Jurkat, Clone E6-1 (cell line): ENCODE measurements at regions not wholly inside any gene's neighbourhood (a gene's known extent, or its start where the extent isn't known, plus 50 kb on each side); places are given as distances from the start of the nearest gene placed in this dataset.
"Not testable (repeated sequence)": the region's sequence is repeated elsewhere in the genome, so short reads cannot be mapped to it uniquely, and the experiment has no call there.

Experiments
- DNase-seq: peaks from one replicate; pipeline ENCODE4 v3.0.0-alpha.2; 2011; ENCODE audit warnings: low read depth, low spot score
- H3K4me3 ChIP-seq: 2 replicates; pipeline ENCODE4 v1.5.1; 2011; ENCODE audit warnings: mild to moderate bottlenecking, low read length, control low read depth, moderate library complexity

- no peak overlapping the region for H3K4me3 ChIP-seq
- no peak for DNase-seq
These were observed 99.5 kb upstream of the LYPLAL1 start for GRCh38 chr1:219074084-219074728.

DNA sequence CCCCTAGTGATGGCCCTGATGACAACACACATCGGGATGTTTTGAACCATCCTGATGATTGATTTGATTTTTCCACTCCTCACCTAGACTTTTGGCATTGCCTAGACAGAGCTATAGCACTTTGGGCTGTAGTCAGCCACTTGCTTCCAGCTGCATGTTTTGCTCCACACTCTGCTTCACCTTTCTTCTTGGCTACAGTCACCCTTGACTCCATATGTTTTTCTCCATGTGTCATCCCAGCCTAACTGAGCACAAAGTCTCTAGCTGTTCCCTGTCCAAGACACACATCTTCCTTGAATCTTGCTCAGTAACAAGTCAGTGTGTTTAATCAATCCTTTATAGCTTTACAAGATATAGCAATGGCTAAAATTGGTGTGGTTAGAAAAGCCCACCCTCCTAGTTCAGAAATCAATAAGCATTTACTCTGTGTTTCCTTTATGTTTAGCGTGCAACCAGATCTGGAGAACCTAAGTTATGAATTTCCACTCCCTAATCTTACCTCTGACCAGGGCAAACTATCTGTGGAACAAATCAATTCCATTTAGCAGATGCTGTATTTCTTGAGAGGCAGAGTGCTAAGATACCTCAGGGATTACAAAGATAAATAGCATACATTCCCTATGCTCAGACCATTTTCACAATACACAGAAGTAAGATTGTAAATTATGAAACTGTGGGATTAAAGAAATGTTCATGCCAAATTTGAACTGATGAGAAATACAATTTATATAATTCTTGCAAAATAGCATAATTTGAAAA, 98.4 kb upstream of the LYPLAL1 start:
- no peak overlapping the region for H3K4me3 ChIP-seq
- no peak for DNase-seq

GRCh38 chr1:219076326-219076937, 97.2 kb upstream of the LYPLAL1 start:
- no peak overlapping the region for H3K4me3 ChIP-seq
- DNase-seq: no peak

GRCh38 chr1:219077767-219078166, 95.9 kb upstream of the LYPLAL1 start:
- DNase-seq, H3K4me3 ChIP-seq: not testable (repeated sequence)

- DNase-seq: no peak
- H3K4me3 ChIP-seq: no peak overlapping the region
These were observed 91.4 kb upstream of the LYPLAL1 start for GRCh38 chr1:219081943-219082925.

- H3K4me3 ChIP-seq: no peak overlapping the region
- DNase-seq: no peak
These were observed 90.0 kb upstream of the LYPLAL1 start for GRCh38 chr1:219083631-219084030.

GRCh38 chr1:219085082-219085481, 88.6 kb upstream of the LYPLAL1 start:
- DNase-seq: no peak
- no peak overlapping the region for H3K4me3 ChIP-seq

GRCh38 chr1:219085988-219086387, 87.7 kb upstream of the LYPLAL1 start:
- DNase-seq: no peak
- no peak overlapping the region for H3K4me3 ChIP-seq

GRCh38 chr1:219086956-219087469, 86.7 kb upstream of the LYPLAL1 start:
- DNase-seq: no peak
- H3K4me3 ChIP-seq: no peak overlapping the region

- no peak overlapping the region for H3K4me3 ChIP-seq
- no peak for DNase-seq
These were observed 84.7 kb upstream of the LYPLAL1 start for GRCh38 chr1:219088778-219089557.

DNA sequence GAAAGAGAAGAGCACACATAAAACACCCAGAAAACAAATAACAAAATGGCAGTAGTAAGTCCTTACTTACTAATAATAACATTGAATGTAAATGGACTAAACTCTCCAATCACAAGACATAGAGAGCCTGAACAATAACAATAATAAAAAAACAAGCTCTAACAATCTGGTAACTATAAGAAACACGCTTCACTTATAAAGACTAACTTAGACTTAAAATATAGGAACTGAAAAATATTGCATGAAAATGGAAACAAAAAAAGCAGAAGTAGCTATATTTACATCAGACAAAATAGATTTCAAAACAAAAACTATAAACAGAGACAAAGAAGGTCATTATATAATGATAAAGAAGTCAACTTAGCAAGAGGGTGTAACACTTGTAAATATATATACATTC, 83.1 kb upstream of the LYPLAL1 start:
- DNase-seq: no peak
- H3K4me3 ChIP-seq: no peak overlapping the region

DNA sequence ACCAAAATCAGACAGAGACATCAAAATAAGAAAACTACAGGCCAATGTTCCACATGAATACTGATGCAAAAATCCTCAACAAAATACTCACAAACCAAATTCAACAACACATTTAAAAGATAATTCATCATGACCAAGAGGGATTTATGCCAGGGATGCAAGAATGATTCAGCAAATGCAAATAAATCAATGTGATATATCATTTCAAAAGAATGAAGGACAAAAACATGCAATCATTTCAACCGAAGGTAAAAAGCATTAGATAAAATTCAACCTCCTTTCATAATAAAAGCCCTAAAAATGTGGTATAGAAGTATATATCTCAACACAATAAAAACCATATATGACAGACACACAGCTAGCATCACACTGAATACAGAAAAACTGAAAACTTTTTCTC, 81.5 kb upstream of the LYPLAL1 start:
- H3K4me3 ChIP-seq: no peak overlapping the region

GRCh38 chr1:219099307-219099706, 74.4 kb upstream of the LYPLAL1 start:
- no peak overlapping the region for H3K4me3 ChIP-seq
- DNase-seq: no peak

More for the DNA sequence above, 81.5 kb upstream of the LYPLAL1 start:
- no peak for DNase-seq

GRCh38 chr1:219100059-219100458, 73.6 kb upstream of the LYPLAL1 start:
- no peak overlapping the region for H3K4me3 ChIP-seq
- no peak for DNase-seq

DNA sequence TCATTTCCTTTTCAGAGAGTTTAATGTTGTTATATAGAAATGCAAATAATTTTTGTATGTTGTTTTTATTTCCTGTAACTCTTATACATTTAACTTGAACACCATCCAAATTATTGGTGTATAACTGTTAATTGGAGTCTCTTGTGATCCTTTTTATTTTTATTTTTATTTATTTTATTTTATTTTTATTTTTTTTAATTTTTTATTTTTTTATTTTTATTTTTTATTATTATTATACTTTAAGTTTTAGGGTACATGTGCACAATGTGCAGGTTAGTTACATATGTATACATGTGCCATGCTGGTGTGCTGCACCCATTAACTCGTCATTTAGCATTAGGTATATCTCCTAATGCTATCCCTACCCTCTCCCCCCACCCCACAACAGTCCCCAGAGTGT, 71.2 kb upstream of the LYPLAL1 start:
- H3K4me3 ChIP-seq, DNase-seq: not testable (repeated sequence)

GRCh38 chr1:219105893-219106292, 67.8 kb upstream of the LYPLAL1 start:
- H3K4me3 ChIP-seq: no peak overlapping the region
- DNase-seq: no peak

DNA sequence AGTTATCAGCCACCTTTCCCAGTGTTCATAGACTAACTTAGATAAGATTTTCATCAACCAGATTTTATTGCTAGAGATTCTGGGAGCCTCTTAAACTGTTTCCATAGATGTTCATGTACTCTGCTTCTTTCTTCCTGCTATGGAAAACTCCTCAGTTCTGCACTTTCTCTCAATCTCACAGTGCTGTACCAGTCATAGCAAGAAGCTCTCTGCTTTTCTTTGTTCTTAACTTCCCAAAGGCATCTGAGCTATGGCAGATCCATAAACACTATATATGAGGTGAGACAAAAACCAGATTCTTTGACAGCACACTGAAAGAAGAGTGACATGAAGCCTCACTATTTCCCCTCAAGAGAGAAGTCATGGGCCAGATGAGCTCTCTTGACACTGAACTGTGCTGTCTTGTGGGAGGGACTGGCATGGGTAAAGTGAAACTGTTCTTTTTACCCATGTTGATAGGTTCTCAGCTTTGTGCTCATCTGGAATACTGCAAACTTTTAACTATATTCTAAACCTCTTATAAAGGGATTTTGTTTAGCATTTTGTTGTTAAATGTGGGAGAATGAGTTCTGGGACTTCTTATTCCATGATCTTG, 64.2 kb upstream of the LYPLAL1 start:
- DNase-seq: no peak
- H3K4me3 ChIP-seq: no peak overlapping the region

GRCh38 chr1:219113261-219113660, 60.4 kb upstream of the LYPLAL1 start:
- no peak overlapping the region for H3K4me3 ChIP-seq
- no peak for DNase-seq
